OCI-LY7 (cell line): ENCODE measurements at regions not wholly inside any gene's neighbourhood (a gene's known extent, or its start where the extent isn't known, plus 50 kb on each side); places are given as distances from the start of the nearest gene placed in this dataset.

Source experiments
- CTCF ChIP-seq: fragments of 200-600 bp; sonication (generic); conservative IDR thresholded peaks from 2 replicates; pipeline ENCODE4 v1.5.1; 2014; ENCODE audit warnings: mild to moderate bottlenecking, antibody characterized with exemption, low read length, moderate library complexity, mixed read lengths
- EZH2phosphoT487 ChIP-seq: fragments of 200-600 bp; sonication (generic); IDR thresholded peaks from 2 replicates; pipeline ENCODE4 v1.6.1; 2018; ENCODE audit warnings: low read depth, borderline replicate concordance, mild to moderate bottlenecking, mixed run types, antibody characterized with exemption, low read length, moderate library complexity, mixed read lengths

GRCh38 chr20:50286174-50286511 is 95.5 kb downstream of the CEBPB start:
- TF ChIP-seq CTCF (no peak), EZH2phosphoT487 (no peak)
